ENCODE measurements at regions not wholly inside any gene's neighbourhood (a gene's known extent, or its start where the extent isn't known, plus 50 kb on each side); places are given as distances from the start of the nearest gene placed in this dataset.
A peak's percentile ranks its signal among the peaks of the same experiment; 100 is the strongest.
"Not testable (repeated sequence)": the region's sequence is repeated elsewhere in the genome, so short reads cannot be mapped to it uniquely, and the experiment has no call there.

GRCh38 chr12:124702736-124703135 is 135.3 kb upstream of the NCOR2 start:
- Histone ChIP-seq H3K4me1 (replicated peaks in 1 of 2) (peaks cover 6 to 15% of the 10 kb centered on the region in 2 donors), H3K27ac (no peak overlapping the region), H3K4me3 (no peak overlapping the region)
- 83 to 100% (median 100%) methylated on average over 1 of the region's 1 CpG; no CpG with 5 or more reads in 4 of the 10 experiments for WGBS, 10 experiments
- no peak for ATAC-seq (replicated peaks in 6 of 8)
- in situ Hi-C loops (cut with MboI; ENCODE audit: low pct_unique_long_range_greater_than_20kb in 2 of 9, low sequenced_read_pairs in 9 of 9, unreplicated experiment in 9 of 9): no loop called here

DNA sequence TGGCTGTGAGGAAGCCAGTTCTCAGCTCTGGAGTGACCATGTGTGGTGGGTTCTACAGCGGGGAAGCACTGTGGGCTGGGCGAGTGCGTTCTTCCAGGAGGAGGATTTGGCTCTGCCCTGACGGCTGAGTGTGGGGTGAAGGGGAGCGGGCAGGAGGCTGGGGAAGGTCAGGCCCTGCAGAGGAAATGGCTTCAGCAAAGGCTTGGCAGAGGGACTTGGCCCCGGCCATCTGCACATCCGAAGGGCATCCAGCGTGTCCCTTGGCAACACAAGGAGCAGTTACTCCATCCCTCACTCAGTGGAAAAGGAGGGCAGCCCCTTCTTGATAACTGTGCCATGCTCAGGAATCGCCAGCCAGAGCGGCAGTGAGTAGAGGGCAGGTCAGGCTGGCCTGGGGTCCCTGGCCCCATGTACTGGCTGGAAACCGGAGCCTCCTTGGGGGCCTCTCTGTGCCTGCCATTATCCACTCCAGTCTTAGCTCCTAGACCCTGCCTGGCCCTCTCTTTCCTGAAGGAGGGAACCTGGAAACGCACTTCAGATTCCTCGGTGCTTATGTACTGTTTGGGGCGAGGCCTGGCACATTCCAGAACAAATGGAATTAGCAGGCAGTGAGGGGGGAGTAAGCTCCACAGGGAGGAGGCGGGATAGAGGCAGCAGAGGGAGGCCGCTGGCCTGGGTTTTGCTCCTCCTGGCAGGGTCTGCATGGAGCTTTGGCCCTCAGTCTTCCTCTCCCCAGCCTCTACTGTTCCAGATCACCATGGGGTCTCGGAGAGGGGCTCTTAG is 133.6 kb upstream of the NCOR2 start:
- WGBS, 10 experiments: 44 to 100% (median 83%) methylated on average over 1 to 5 of the region's 17 CpGs; no CpG with 5 or more reads in 3 of the 10 experiments
- peaks cover 5 to 15% of the 10 kb centered on the region in 2 donors for H3K4me1 ChIP-seq (replicated peaks in 1 of 2)
- H3K27ac ChIP-seq: no peak overlapping the region
- peak in 6 of 8 experiments; percentile 10 to 84 (median 50) for ATAC-seq (replicated peaks in 6 of 8)
- in situ Hi-C loops (cut with MboI; ENCODE audit: low pct_unique_long_range_greater_than_20kb in 2 of 9, low sequenced_read_pairs in 9 of 9, unreplicated experiment in 9 of 9): no loop called here
- H3K4me3 ChIP-seq: no peak overlapping the region

- 50 to 86% (median 80%) methylated on average over 1 to 7 of the region's 14 CpGs; no CpG with 5 or more reads in 3 of the 10 experiments for WGBS, 10 experiments
- Histone ChIP-seq H3K4me3 (no peak overlapping the region), H3K4me1 (replicated peaks in 1 of 2) (peaks cover 5 to 14% of the 10 kb centered on the region in 2 donors), H3K27ac (no peak overlapping the region)
- no peak for ATAC-seq (replicated peaks in 6 of 8)
- in situ Hi-C loops (cut with MboI; ENCODE audit: low pct_unique_long_range_greater_than_20kb in 2 of 9, low sequenced_read_pairs in 9 of 9, unreplicated experiment in 9 of 9): no loop called here
Observed at GRCh38 chr12:124699909-124700308, 132.5 kb upstream of the NCOR2 start.

- Histone ChIP-seq H3K27ac (no peak overlapping the region), H3K4me1 (replicated peaks in 1 of 2) (peaks cover 7 to 18% of the 10 kb centered on the region in 2 donors), H3K4me3 (no peak overlapping the region)
- no peak for ATAC-seq (replicated peaks in 6 of 8)
- in situ Hi-C loops (cut with MboI; ENCODE audit: low pct_unique_long_range_greater_than_20kb in 2 of 9, low sequenced_read_pairs in 9 of 9, unreplicated experiment in 9 of 9): no loop called here
- WGBS, 10 experiments: 71 to 100% (median 83%) methylated on average over 1 to 6 of the region's 6 CpGs; no CpG with 5 or more reads in 3 of the 10 experiments
Observed at GRCh38 chr12:124698998-124699305, 131.5 kb upstream of the NCOR2 start.

GRCh38 chr12:124698211-124698997 is 131.0 kb upstream of the NCOR2 start:
- no peak overlapping the region for H3K4me3 ChIP-seq
- no peak overlapping the region for H3K27ac ChIP-seq
- in situ Hi-C loops (cut with MboI; ENCODE audit: low pct_unique_long_range_greater_than_20kb in 2 of 9, low sequenced_read_pairs in 9 of 9, unreplicated experiment in 9 of 9): no loop called here
- no peak for ATAC-seq (replicated peaks in 6 of 8)
- 22 to 96% (median 86%) methylated on average over 1 to 10 of the region's 15 CpGs for WGBS, 10 experiments
- H3K4me1 ChIP-seq (replicated peaks in 1 of 2): peaks cover 7 to 16% of the 10 kb centered on the region in 2 donors

GRCh38 chr12:124697722-124698121 is 130.3 kb upstream of the NCOR2 start:
- in situ Hi-C loops (cut with MboI; ENCODE audit: low pct_unique_long_range_greater_than_20kb in 2 of 9, low sequenced_read_pairs in 9 of 9, unreplicated experiment in 9 of 9); H3K4me3 ChIP-seq; ATAC-seq (replicated peaks in 6 of 8); H3K27ac ChIP-seq: not testable (repeated sequence)
- 80 to 94% (median 84%) methylated on average over 1 to 6 of the region's 11 CpGs; no CpG with 5 or more reads in 4 of the 10 experiments for WGBS, 10 experiments
- H3K4me1 ChIP-seq (replicated peaks in 1 of 2): peaks cover 7 to 22% of the 10 kb centered on the region in 2 donors

GRCh38 chr12:124696693-124697476 is 129.5 kb upstream of the NCOR2 start:
- Histone ChIP-seq H3K4me1 (replicated peaks in 1 of 2) (peaks cover 7 to 25% of the 10 kb centered on the region in 2 donors), H3K27ac (no peak overlapping the region), H3K4me3 (no peak overlapping the region)
- WGBS, 10 experiments: 20 to 100% (median 63%) methylated on average over 1 to 2 of the region's 3 CpGs; no CpG with 5 or more reads in 6 of the 10 experiments
- peak in 2 of 8 experiments; percentile 24 to 37 for ATAC-seq (replicated peaks in 6 of 8)
- in situ Hi-C loops (cut with MboI; ENCODE audit: low pct_unique_long_range_greater_than_20kb in 2 of 9, low sequenced_read_pairs in 9 of 9, unreplicated experiment in 9 of 9): no loop called here

- Histone ChIP-seq H3K4me3 (no peak overlapping the region), H3K4me1 (replicated peaks in 1 of 2) (peaks cover 7 to 20% of the 10 kb centered on the region in 2 donors), H3K27ac (no peak overlapping the region)
- ATAC-seq (replicated peaks in 6 of 8): peak in 1 of 8 experiments; percentile 33
- 0 to 100% (median 83%) methylated on average over 1 to 3 of the region's 5 CpGs; no CpG with 5 or more reads in 4 of the 10 experiments for WGBS, 10 experiments
- in situ Hi-C loops (cut with MboI; ENCODE audit: low pct_unique_long_range_greater_than_20kb in 2 of 9, low sequenced_read_pairs in 9 of 9, unreplicated experiment in 9 of 9): no loop called here
Observed at GRCh38 chr12:124695861-124696260, 128.4 kb upstream of the NCOR2 start.

GRCh38 chr12:124694846-124695497 is 127.6 kb upstream of the NCOR2 start:
- 28 to 93% (median 73%) methylated on average over 2 to 6 of the region's 14 CpGs; no CpG with 5 or more reads in 1 of the 10 experiments for WGBS, 10 experiments
- H3K4me1 ChIP-seq (replicated peaks in 1 of 2): peaks cover 7 to 20% of the 10 kb centered on the region in 2 donors

DNA sequence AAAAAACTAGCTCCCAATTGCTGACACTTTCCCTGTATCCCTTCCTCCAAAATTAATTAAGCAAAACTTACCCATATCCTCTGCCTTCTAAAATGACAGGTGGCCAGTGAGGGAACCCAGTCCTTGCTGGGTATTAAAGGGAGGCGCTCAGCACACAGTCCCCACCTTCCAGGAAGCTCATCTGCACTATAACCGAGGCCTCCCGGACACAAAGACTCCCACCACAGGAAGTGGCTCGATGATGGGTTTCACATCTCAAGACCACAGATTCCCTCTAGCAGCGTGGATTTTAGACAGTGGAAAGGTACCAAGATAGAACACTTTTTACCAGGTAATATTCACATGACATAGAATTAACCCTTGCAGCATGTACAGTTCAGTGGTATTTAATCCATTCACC is 126.8 kb upstream of the NCOR2 start:
- no peak overlapping the region for H3K4me3 ChIP-seq
- in situ Hi-C loops (cut with MboI; ENCODE audit: low pct_unique_long_range_greater_than_20kb in 2 of 9, low sequenced_read_pairs in 9 of 9, unreplicated experiment in 9 of 9): no loop called here
- no peak for ATAC-seq (replicated peaks in 6 of 8)
- H3K27ac ChIP-seq: no peak overlapping the region
- 49 to 71% (median 68%) methylated on average over 2 to 5 of the region's 5 CpGs; no CpG with 5 or more reads in 4 of the 10 experiments for WGBS, 10 experiments
- H3K4me1 ChIP-seq (replicated peaks in 1 of 2): peaks cover 7 to 20% of the 10 kb centered on the region in 2 donors

More at GRCh38 chr12:124694846-124695497, 127.6 kb upstream of the NCOR2 start:
- ATAC-seq (replicated peaks in 6 of 8): peak; percentile 46 to 92 (median 74)
- Histone ChIP-seq H3K27ac (peak overlapping the region in 1 of 2 donors; percentile 7), H3K4me3 (no peak overlapping the region)
- in situ Hi-C loops (cut with MboI; ENCODE audit: low pct_unique_long_range_greater_than_20kb in 2 of 9, low sequenced_read_pairs in 9 of 9, unreplicated experiment in 9 of 9): no loop called here

DNA sequence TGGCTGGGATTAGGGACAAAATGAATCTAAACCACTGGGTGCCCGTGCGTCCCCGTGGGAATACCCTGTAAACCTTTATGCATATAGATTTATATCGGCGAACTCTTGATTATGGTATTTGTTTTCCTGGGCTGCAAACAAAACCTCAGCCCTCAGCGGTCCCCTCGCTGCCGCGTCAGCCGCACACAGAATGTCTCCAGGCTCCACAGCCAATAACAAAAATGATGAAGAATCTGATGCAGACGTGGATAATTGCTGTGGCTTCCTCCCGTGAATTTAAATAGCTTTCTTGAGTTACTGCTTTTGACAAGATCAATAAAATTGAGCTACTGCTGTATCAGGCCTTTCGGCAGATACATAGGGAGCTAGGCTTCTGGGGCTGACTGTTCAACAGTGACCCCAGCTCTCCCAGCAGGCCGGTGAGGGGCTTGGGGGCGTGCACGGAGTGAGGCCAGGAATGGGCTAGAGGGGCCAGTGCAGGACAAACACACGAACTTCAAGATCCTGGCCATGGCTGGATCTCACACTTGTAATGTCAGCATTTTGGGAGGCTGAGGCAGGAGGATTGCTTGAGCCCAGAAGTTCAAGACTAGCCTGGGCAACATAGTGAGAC is 125.8 kb upstream of the NCOR2 start:
- peak overlapping the region; percentile 57 to 79 for H3K27ac ChIP-seq
- no peak overlapping the region for H3K4me3 ChIP-seq
- 0 to 97% (median 70%) methylated on average over 1 to 15 of the region's 17 CpGs; no CpG with 5 or more reads in 1 of the 10 experiments for WGBS, 10 experiments
- H3K4me1 ChIP-seq (replicated peaks in 1 of 2): peaks cover 10 to 22% of the 10 kb centered on the region in 2 donors
- in situ Hi-C loops (cut with MboI; ENCODE audit: low pct_unique_long_range_greater_than_20kb in 2 of 9, low sequenced_read_pairs in 9 of 9, unreplicated experiment in 9 of 9): no loop called here
- ATAC-seq (replicated peaks in 6 of 8): peak in 5 of 8 experiments; percentile 18 to 85 (median 65)

DNA sequence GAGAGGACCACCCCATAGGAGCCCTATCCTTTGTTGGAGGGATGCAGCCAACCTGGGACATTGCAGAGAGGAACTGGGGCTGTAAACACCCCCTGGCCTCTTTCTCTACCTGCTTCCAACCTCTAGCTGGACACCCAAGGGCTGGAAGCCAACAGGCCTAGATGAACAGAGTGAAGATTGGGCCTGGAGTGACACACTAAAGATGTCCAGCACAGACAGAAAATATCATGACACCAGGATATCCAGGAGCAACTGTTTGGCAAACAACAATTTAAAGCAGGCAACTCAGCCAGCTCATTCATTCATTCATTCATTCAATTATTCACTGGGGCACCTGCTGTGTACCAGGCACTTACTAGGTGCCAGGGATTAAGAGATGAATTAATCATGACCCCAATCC is 125.0 kb upstream of the NCOR2 start:
- H3K4me3 ChIP-seq: no peak overlapping the region
- H3K27ac ChIP-seq: peak overlapping the region; percentile 57 to 79
- H3K4me1 ChIP-seq (replicated peaks in 1 of 2): peaks cover 17 to 24% of the 10 kb centered on the region in 2 donors
- ATAC-seq (replicated peaks in 6 of 8): no peak
- in situ Hi-C loops (cut with MboI; ENCODE audit: low pct_unique_long_range_greater_than_20kb in 2 of 9, low sequenced_read_pairs in 9 of 9, unreplicated experiment in 9 of 9): no loop called here
